K562 (cell line): ENCODE measurements at regions not wholly inside any gene's neighbourhood (a gene's known extent, or its start where the extent isn't known, plus 50 kb on each side); places are given as distances from the start of the nearest gene placed in this dataset.

Experiments used
- ATAC-seq: fragments of 200-7000 bp; cut with Tn5 transposase; 3 replicates; pipeline ENCODE4 v1.9.1; 2020; ENCODE audit warnings: moderate library complexity
- BruUV-seq: library from RNA; stranded (reverse); fragments of 400-500 nt; replicated peaks from 2 replicates; lab custom pipeline; 2021; lab: Mats Ljungman, UMichigan
- CTCF ChIA-PET: fragments of 300-600 bp; formaldehyde crosslinking; extraction: SDS; loops from one replicate; lab custom pipeline; 2021; ENCODE audit warnings: low intra/inter-chr PET ratio; lab: Yijun Ruan, JAX
- POLR2A ChIA-PET: fragments of 300-600, 350-650 bp; sonication (Branson Sonifier 250); formaldehyde crosslinking; extraction: SDS; loops from one replicate; lab custom pipeline; 2021; ENCODE audit warnings: antibody characterized with exemption, inconsistent platforms; lab: Yijun Ruan, JAX
- DNase-seq, 4 experiments: peaks; one replicate each; pipeline versions ENCODE4 v3.0.0 to v3.0.0-alpha.2; 2011 to 2018; ENCODE audit warnings: low spot score in 3 of 4, mixed read lengths in 3 of 4; ENCODE audit errors: extremely low read depth in 1 of 4
- FAIRE-seq: peaks from 2 replicates; lab custom pipeline; 2011; peaks lifted over from hg19 to GRCh38; lab: Jason Lieb, UNC
- H2AFZ ChIP-seq: 2 replicates; pipeline ENCODE4 v1.6.0; 2011; ENCODE audit warnings: low read depth, low read length, control low read depth, inconsistent platforms
- H3K27ac ChIP-seq: fragments of 200-600 bp; 3 replicates; pipeline ENCODE4 v1.8.0; 2011; ENCODE audit warnings: low read depth, mild to moderate bottlenecking, control low read depth, inconsistent platforms, low read length, moderate library complexity, mixed read lengths; ENCODE audit errors: extremely low read depth
- H3K27me3 ChIP-seq, 2 experiments: fragments of 300-600 bp in 1 of 2; 2 replicates in 1 of 2; 3 replicates in 1 of 2; pipeline versions ENCODE4 v1.6.0 to v1.8.0; 2011; ENCODE audit warnings: inconsistent platforms in 2 of 2, low read length in 2 of 2, mild to moderate bottlenecking in 1 of 2, mixed read lengths in 1 of 2, moderate library complexity in 1 of 2; ENCODE audit not compliant: control insufficient read depth in 2 of 2, insufficient read depth in 2 of 2
- H3K36me3 ChIP-seq: fragments of 300-600 bp; 3 replicates; pipeline ENCODE4 v1.8.0; 2011; ENCODE audit warnings: mild to moderate bottlenecking, low read length, inconsistent platforms; ENCODE audit not compliant: control insufficient read depth, insufficient read depth
- H3K4me1 ChIP-seq, 2 experiments: fragments of 200-600 bp in 1 of 2; replicated peaks in 1 of 2; 2 replicates in 1 of 2; 3 replicates in 1 of 2; pipeline versions ENCODE4 v1.5.1 to v1.8.0; 2011; ENCODE audit warnings: inconsistent platforms in 2 of 2, low read length in 2 of 2, mild to moderate bottlenecking in 1 of 2, mixed read lengths in 1 of 2, moderate library complexity in 1 of 2; ENCODE audit not compliant: control insufficient read depth in 2 of 2, insufficient read depth in 2 of 2
- H3K4me2 ChIP-seq: 2 replicates; pipeline ENCODE4 v1.6.1; 2011; ENCODE audit warnings: low read length, control low read depth, inconsistent platforms, mixed read lengths; ENCODE audit not compliant: insufficient read depth
- H3K4me3 ChIP-seq: fragments of 200-600 bp; sonication (generic), shearing (Covaris generic); 2 replicates; pipeline ENCODE4 v1.5.1; 2016; ENCODE audit warnings: control low read depth, inconsistent platforms
- H3K79me2 ChIP-seq: fragments of 200-600 bp; 3 replicates; pipeline ENCODE4 v1.8.0; 2011; ENCODE audit warnings: low read length, inconsistent platforms; ENCODE audit not compliant: control insufficient read depth, insufficient read depth
- H3K9ac ChIP-seq, 2 experiments: 2 replicates each; pipeline versions ENCODE4 v1.6.0 to v1.6.1; 2011; ENCODE audit warnings: low read depth in 2 of 2, low read length in 2 of 2, control low read depth in 1 of 2, inconsistent platforms in 1 of 2, mild to moderate bottlenecking in 1 of 2, mixed read lengths in 1 of 2; ENCODE audit not compliant: insufficient read depth in 1 of 2
- H3K9me1 ChIP-seq: one replicate; pipeline ENCODE4 v1.6.0; 2011; ENCODE audit warnings: inconsistent platforms, mild to moderate bottlenecking, low read length, moderate library complexity; ENCODE audit not compliant: control insufficient read depth, insufficient read depth
- H3K9me3 ChIP-seq: replicated peaks from 2 replicates; pipeline ENCODE4 v1.5.1; 2011; ENCODE audit warnings: low read depth, low read length, inconsistent platforms; ENCODE audit not compliant: control insufficient read depth, insufficient read depth
- H4K20me1 ChIP-seq: replicated peaks from 2 replicates; pipeline ENCODE4 v1.6.1; 2011; ENCODE audit warnings: low read length, inconsistent platforms, mixed read lengths; ENCODE audit not compliant: control insufficient read depth, insufficient read depth
- CREBBP ChIP-seq: IDR thresholded peaks from one replicate; pipeline ENCODE4 v1.6.1; 2012; ENCODE audit warnings: low read depth, mild to moderate bottlenecking, control low read depth, inconsistent platforms, low read length
- GATAD2B ChIP-seq: fragments of 450-650 bp; IDR thresholded peaks from 2 replicates; pipeline ENCODE4 v1.6.1; 2017; ENCODE audit warnings: mild to moderate bottlenecking, borderline replicate concordance
- MAFF ChIP-seq: IDR thresholded peaks from 2 replicates; pipeline ENCODE4 v1.6.1; 2012; ENCODE audit warnings: low read length, improper control_type of control experiment
- MAFG ChIP-seq: fragments of 450-650 bp; conservative IDR thresholded peaks from 2 replicates; pipeline ENCODE4 v1.6.1; 2016; ENCODE audit warnings: missing genetic modification characterization, missing compliant biosample characterization
- ZMIZ1 ChIP-seq, 2 experiments: fragments of 150-350 bp in 1 of 2; IDR thresholded peaks; 2 replicates each; pipeline ENCODE4 v1.6.1; 2012 to 2016; ENCODE audit warnings: low read depth in 2 of 2, low read length in 2 of 2, mild to moderate bottlenecking in 1 of 2, moderate library complexity in 1 of 2
- ZNF316 ChIP-seq: fragments of 450-650 bp; IDR thresholded peaks from 2 replicates; pipeline ENCODE4 v1.6.1; 2016
- ZNF695 ChIP-seq: fragments of 450-650 bp; formaldehyde crosslinking; IDR thresholded peaks from 2 replicates; pipeline ENCODE4 v1.4.0; 2020; ENCODE audit warnings: mild to moderate bottlenecking, moderate library complexity
- WGBS: fragments of 100-300 bp; shearing (Covaris generic); methylation state at CpG from one replicate; pipeline ENCODE4 v1.1.6; 2016; ENCODE audit warnings: low coverage, mixed read lengths; ENCODE audit not compliant: insufficient coverage; ENCODE audit errors: missing lambda C conversion rate; 5-methylcytosine and 5-hydroxymethylcytosine counted together
- in situ Hi-C: fragments of 300-500 bp; cut with MboI; formaldehyde crosslinking; loops from 4 replicates; pipeline ENCODE4 v1.15.0; 2018; ENCODE audit warnings: inconsistent platforms, mixed read lengths
- intact Hi-C: fragments of 100-400 bp; cut with micrococcal nuclease; formaldehyde crosslinking; loops from 2 replicates; pipeline ENCODE4 v1.14.2; 2022
- TF ChIP-seq, protein P1 (sequence below): fragments of 450-650 bp; formaldehyde crosslinking; IDR thresholded peaks from 2 replicates; pipeline ENCODE4 v1.4.0; 2022; ENCODE audit warnings: missing genetic modification characterization
- TF ChIP-seq, protein P2 (sequence below): sonication (generic); formaldehyde crosslinking; IDR thresholded peaks from 2 replicates; pipeline ENCODE4 v1.8.1; 2023; ENCODE audit warnings: mild to moderate bottlenecking, missing genetic modification reagents
- TF ChIP-seq, protein P3 (sequence below), 2 experiments: fragments of 450-650 bp in 1 of 2; sonication (generic) in 1 of 2; formaldehyde crosslinking; conservative IDR thresholded peaks; 2 replicates each; pipeline versions ENCODE4 v1.4.0 to v1.8.1; 2020 to 2022; ENCODE audit warnings: mild to moderate bottlenecking in 1 of 2, missing genetic modification reagents in 1 of 2
- TF ChIP-seq, protein P4 (sequence below): fragments of 450-650 bp; IDR thresholded peaks from 2 replicates; pipeline ENCODE4 v1.6.1; 2016; ENCODE audit warnings: borderline replicate concordance

DNA sequence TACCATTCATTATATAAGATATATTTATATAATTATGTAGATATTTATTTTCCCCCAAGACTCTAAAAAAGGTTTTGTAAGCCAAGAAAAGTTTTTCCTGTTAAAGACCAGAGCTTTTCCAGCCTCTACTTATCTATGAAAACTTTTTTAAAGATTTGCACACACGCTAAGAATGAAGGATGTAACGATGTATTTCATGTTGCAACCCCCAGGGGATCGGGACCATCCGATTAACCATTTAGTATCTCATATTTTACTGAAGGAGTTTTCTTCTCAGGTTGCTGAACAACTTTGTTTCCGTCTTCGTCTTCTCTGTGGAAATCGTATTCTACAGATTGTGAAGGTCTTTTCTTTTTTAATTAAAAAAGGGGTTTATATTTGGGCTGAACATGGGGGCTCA lies 70.0 kb upstream of the SASH1 start (continued):
- TF ChIP-seq, protein P1, sequence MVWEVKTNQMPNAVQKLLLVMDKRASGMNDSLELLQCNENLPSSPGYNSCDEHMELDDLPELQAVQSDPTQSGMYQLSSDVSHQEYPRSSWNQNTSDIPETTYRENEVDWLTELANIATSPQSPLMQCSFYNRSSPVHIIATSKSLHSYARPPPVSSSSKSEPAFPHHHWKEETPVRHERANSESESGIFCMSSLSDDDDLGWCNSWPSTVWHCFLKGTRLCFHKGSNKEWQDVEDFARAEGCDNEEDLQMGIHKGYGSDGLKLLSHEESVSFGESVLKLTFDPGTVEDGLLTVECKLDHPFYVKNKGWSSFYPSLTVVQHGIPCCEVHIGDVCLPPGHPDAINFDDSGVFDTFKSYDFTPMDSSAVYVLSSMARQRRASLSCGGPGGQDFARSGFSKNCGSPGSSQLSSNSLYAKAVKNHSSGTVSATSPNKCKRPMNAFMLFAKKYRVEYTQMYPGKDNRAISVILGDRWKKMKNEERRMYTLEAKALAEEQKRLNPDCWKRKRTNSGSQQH (CRISPR knock-in tag): no peak
- TF ChIP-seq, protein P2, sequence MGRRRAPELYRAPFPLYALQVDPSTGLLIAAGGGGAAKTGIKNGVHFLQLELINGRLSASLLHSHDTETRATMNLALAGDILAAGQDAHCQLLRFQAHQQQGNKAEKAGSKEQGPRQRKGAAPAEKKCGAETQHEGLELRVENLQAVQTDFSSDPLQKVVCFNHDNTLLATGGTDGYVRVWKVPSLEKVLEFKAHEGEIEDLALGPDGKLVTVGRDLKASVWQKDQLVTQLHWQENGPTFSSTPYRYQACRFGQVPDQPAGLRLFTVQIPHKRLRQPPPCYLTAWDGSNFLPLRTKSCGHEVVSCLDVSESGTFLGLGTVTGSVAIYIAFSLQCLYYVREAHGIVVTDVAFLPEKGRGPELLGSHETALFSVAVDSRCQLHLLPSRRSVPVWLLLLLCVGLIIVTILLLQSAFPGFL: no peak
- no peak for TF ChIP-seq GATAD2B
- TF ChIP-seq ZNF695: no peak

DNA sequence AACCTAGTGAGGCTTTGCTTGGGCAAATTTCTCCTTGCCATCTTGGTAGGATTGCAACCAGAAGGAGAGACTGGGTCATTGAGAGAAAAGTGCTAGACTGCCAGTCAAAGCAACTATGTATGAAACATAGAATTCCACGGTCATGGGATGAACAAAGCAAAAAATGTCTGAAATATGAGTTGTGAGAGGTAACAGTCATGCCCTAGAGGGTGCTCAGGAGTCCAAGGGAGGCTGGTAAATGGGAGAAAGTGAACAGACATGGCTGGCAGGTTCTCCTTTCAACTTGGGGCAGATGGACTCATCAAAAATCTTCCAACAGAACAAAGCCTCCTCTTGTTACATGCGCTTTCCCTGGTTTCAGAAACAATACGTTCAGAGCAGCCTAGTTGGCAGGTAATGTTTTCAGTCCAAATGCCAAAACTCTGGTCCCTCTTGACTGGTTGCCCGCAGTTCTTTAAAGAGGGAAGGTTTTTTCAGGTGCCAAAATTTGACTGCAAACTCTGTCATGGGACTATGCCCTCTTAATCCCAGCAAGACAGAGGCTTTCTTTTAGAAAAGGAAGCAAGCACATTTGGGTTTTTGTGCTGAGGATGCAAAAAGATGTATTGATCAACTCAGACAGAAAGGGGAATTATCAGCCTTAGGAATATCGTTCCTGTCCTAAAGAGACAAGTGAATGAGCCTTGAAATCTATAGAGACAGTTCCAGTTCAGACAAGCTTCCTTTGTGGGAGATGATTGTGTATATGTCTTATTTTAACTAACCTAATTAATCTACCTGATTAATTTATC lies 68.5 kb upstream of the SASH1 start:
- no peak for FAIRE-seq
- no TSS peak for BruUV-seq
- ATAC-seq: no peak
- H3K9me1 ChIP-seq: no peaks in the 10 kb centered on the region
- no peaks in the 10 kb centered on the region for H3K9me3 ChIP-seq
- no peak overlapping the region for H2AFZ ChIP-seq
- peaks cover 9 to 10% of the 10 kb centered on the region in 2 experiments for H3K27me3 ChIP-seq
- H3K79me2 ChIP-seq: no peaks in the 10 kb centered on the region
- no peak overlapping the region for H3K27ac ChIP-seq
- in situ Hi-C loops (no loop called here), intact Hi-C loops (no loop called here)
- no peaks in the 10 kb centered on the region; the same call in 1 of the 2 replicates for H4K20me1 ChIP-seq
- H3K4me3 ChIP-seq: no peak overlapping the region
- no peaks in the 10 kb centered on the region for H3K36me3 ChIP-seq
- ChIA-PET POLR2A (no interaction called here), CTCF (interaction anchor here (0.6 kb wide), 1 partner anchor 865 kb away, joined by 3 read pairs; no protein-coding TSS in a partner anchor)
- DNase-seq: no peak
- H3K9ac ChIP-seq: no peak overlapping the region
- no peaks in the 10 kb centered on the region for H3K4me1 ChIP-seq
- WGBS: 2% methylated on average over 5 of the region's 5 CpGs
- no peak overlapping the region for H3K4me2 ChIP-seq
- TF ChIP-seq MAFG (tag): peak; percentile 46; the same call in 1 of the 2 replicates
- TF ChIP-seq ZMIZ1 (IDR thresholded peaks at IDR 0.05; ENCODE audit: low read depth in 2 of 2, low read length in 2 of 2): no peak
- TF ChIP-seq, protein P3, sequence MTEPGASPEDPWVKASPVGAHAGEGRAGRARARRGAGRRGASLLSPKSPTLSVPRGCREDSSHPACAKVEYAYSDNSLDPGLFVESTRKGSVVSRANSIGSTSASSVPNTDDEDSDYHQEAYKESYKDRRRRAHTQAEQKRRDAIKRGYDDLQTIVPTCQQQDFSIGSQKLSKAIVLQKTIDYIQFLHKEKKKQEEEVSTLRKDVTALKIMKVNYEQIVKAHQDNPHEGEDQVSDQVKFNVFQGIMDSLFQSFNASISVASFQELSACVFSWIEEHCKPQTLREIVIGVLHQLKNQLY (CRISPR knock-in tag; conservative IDR thresholded peaks at IDR 0.05): no peak
- TF ChIP-seq CREBBP: no peak
- TF ChIP-seq, protein P4, sequence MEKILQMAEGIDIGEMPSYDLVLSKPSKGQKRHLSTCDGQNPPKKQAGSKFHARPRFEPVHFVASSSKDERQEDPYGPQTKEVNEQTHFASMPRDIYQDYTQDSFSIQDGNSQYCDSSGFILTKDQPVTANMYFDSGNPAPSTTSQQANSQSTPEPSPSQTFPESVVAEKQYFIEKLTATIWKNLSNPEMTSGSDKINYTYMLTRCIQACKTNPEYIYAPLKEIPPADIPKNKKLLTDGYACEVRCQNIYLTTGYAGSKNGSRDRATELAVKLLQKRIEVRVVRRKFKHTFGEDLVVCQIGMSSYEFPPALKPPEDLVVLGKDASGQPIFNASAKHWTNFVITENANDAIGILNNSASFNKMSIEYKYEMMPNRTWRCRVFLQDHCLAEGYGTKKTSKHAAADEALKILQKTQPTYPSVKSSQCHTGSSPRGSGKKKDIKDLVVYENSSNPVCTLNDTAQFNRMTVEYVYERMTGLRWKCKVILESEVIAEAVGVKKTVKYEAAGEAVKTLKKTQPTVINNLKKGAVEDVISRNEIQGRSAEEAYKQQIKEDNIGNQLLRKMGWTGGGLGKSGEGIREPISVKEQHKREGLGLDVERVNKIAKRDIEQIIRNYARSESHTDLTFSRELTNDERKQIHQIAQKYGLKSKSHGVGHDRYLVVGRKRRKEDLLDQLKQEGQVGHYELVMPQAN: no peak
- TF ChIP-seq MAFF: peak; percentile 41; the same call in 1 of the 2 replicates
- TF ChIP-seq ZNF316: peak; percentile 62
